ENCODE measurements at regions not wholly inside any gene's neighbourhood (a gene's known extent, or its start where the extent isn't known, plus 50 kb on each side); places are given as distances from the start of the nearest gene placed in this dataset.
A peak's percentile ranks its signal among the peaks of the same experiment; 100 is the strongest.

DNA sequence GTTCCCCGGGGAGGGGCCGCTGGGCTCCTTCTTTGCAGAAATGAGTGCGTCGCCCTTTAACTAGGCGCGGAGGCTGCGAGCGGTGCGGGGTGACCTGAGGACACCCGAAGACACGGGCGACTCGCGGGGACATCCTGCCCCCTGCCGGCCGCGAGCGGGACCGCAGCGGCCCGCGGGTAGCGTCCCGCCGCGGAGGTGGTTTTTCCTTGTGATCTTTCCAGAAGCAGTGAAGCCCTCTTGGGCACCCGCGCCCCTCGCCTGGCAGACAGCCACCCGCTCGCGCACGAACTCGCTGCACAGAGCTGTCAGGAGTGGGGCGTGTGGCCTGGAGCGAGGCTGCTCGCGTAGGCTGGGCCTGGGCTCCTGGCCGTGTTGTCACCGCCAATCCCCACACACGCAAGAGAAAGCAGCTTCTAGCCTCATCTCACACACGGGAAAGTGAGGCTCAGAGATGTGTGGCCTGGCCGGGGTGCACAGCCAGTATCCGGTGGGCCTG lies 67.2 kb downstream of the DIO3 start (continued):
- TF ChIP-seq MTA3 (IDR thresholded peaks at IDR 0.05; ENCODE audit: borderline replicate concordance) (no peak), ZNF668 (CRISPR knock-in tag; IDR thresholded peaks at IDR 0.05) (no peak), ATF1 (CRISPR knock-in tag; IDR thresholded peaks at IDR 0.05) (no peak), ATF1 (tag; IDR thresholded peaks at IDR 0.05) (0 out of 2 replicates have a peak, but pooled peaks have one; percentile 14), BACH1 (tag; IDR thresholded peaks at IDR 0.05) (no peak), ZNF324 (CRISPR knock-in tag; IDR thresholded peaks at IDR 0.05) (no peak), STAG1 (CRISPR knock-in tag; IDR thresholded peaks at IDR 0.05; ENCODE audit: borderline replicate concordance) (peak; percentile 63; the same call in 1 of the 2 replicates), ZNF311 (CRISPR knock-in tag; IDR thresholded peaks at IDR 0.05) (no peak), FIP1L1 (IDR thresholded peaks at IDR 0.05; ENCODE audit: low read depth, low read length, poor library complexity, severe bottlenecking) (peak; percentile 47), ZNF146 (CRISPR knock-in tag; IDR thresholded peaks at IDR 0.05; ENCODE audit: unreplicated experiment) (no peak)
- TF ChIP-seq, protein P1, sequence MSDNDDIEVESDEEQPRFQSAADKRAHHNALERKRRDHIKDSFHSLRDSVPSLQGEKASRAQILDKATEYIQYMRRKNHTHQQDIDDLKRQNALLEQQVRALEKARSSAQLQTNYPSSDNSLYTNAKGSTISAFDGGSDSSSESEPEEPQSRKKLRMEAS (CRISPR knock-in tag; IDR thresholded peaks at IDR 0.05), result no peak
- TF ChIP-seq, protein P2, sequence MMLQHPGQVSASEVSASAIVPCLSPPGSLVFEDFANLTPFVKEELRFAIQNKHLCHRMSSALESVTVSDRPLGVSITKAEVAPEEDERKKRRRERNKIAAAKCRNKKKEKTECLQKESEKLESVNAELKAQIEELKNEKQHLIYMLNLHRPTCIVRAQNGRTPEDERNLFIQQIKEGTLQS (IDR thresholded peaks at IDR 0.05), result no peak
- TF ChIP-seq, protein P2 (CRISPR knock-in tag; conservative IDR thresholded peaks at IDR 0.05), result no peak
- TF ChIP-seq, protein P3, sequence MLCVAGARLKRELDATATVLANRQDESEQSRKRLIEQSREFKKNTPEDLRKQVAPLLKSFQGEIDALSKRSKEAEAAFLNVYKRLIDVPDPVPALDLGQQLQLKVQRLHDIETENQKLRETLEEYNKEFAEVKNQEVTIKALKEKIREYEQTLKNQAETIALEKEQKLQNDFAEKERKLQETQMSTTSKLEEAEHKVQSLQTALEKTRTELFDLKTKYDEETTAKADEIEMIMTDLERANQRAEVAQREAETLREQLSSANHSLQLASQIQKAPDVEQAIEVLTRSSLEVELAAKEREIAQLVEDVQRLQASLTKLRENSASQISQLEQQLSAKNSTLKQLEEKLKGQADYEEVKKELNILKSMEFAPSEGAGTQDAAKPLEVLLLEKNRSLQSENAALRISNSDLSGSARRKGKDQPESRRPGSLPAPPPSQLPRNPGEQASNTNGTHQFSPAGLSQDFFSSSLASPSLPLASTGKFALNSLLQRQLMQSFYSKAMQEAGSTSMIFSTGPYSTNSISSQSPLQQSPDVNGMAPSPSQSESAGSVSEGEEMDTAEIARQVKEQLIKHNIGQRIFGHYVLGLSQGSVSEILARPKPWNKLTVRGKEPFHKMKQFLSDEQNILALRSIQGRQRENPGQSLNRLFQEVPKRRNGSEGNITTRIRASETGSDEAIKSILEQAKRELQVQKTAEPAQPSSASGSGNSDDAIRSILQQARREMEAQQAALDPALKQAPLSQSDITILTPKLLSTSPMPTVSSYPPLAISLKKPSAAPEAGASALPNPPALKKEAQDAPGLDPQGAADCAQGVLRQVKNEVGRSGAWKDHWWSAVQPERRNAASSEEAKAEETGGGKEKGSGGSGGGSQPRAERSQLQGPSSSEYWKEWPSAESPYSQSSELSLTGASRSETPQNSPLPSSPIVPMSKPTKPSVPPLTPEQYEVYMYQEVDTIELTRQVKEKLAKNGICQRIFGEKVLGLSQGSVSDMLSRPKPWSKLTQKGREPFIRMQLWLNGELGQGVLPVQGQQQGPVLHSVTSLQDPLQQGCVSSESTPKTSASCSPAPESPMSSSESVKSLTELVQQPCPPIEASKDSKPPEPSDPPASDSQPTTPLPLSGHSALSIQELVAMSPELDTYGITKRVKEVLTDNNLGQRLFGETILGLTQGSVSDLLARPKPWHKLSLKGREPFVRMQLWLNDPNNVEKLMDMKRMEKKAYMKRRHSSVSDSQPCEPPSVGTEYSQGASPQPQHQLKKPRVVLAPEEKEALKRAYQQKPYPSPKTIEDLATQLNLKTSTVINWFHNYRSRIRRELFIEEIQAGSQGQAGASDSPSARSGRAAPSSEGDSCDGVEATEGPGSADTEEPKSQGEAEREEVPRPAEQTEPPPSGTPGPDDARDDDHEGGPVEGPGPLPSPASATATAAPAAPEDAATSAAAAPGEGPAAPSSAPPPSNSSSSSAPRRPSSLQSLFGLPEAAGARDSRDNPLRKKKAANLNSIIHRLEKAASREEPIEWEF (CRISPR knock-in tag; IDR thresholded peaks at IDR 0.05), result no peak
- TF ChIP-seq, protein P4, sequence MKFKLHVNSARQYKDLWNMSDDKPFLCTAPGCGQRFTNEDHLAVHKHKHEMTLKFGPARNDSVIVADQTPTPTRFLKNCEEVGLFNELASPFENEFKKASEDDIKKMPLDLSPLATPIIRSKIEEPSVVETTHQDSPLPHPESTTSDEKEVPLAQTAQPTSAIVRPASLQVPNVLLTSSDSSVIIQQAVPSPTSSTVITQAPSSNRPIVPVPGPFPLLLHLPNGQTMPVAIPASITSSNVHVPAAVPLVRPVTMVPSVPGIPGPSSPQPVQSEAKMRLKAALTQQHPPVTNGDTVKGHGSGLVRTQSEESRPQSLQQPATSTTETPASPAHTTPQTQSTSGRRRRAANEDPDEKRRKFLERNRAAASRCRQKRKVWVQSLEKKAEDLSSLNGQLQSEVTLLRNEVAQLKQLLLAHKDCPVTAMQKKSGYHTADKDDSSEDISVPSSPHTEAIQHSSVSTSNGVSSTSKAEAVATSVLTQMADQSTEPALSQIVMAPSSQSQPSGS (CRISPR knock-in tag; IDR thresholded peaks at IDR 0.05), result no peak
- TF ChIP-seq, protein P5, sequence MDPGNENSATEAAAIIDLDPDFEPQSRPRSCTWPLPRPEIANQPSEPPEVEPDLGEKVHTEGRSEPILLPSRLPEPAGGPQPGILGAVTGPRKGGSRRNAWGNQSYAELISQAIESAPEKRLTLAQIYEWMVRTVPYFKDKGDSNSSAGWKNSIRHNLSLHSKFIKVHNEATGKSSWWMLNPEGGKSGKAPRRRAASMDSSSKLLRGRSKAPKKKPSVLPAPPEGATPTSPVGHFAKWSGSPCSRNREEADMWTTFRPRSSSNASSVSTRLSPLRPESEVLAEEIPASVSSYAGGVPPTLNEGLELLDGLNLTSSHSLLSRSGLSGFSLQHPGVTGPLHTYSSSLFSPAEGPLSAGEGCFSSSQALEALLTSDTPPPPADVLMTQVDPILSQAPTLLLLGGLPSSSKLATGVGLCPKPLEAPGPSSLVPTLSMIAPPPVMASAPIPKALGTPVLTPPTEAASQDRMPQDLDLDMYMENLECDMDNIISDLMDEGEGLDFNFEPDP (CRISPR knock-in tag; IDR thresholded peaks at IDR 0.05), result no peak
- TF ChIP-seq, protein P6, sequence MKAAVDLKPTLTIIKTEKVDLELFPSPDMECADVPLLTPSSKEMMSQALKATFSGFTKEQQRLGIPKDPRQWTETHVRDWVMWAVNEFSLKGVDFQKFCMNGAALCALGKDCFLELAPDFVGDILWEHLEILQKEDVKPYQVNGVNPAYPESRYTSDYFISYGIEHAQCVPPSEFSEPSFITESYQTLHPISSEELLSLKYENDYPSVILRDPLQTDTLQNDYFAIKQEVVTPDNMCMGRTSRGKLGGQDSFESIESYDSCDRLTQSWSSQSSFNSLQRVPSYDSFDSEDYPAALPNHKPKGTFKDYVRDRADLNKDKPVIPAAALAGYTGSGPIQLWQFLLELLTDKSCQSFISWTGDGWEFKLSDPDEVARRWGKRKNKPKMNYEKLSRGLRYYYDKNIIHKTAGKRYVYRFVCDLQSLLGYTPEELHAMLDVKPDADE (conservative IDR thresholded peaks at IDR 0.05; ENCODE audit: control insufficient read depth, low read depth, low read length), result no peak

All from K562 (cell line).